ENCODE measurements at regions not wholly inside any gene's neighbourhood (a gene's known extent, or its start where the extent isn't known, plus 50 kb on each side); places are given as distances from the start of the nearest gene placed in this dataset.
"Not testable (repeated sequence)": the region's sequence is repeated elsewhere in the genome, so short reads cannot be mapped to it uniquely, and the experiment has no call there.

- Mint-ChIP-seq H3K9me3 (no peaks in the 10 kb centered on the region), H3K27ac (no peak overlapping the region), H3K4me1 (ENCODE audit: low read depth) (no peaks in the 10 kb centered on the region), H3K4me3 (no peak overlapping the region), H3K27me3 (no peaks in the 10 kb centered on the region), H3K36me3 (ENCODE audit: low read depth) (no peaks in the 10 kb centered on the region)
- DNase-seq (no peak), ATAC-seq (ENCODE audit: poor library complexity) (no peak)
- no peaks in the 10 kb centered on the region for H3K4me1 ChIP-seq (ENCODE audit: insufficient read depth, low read length)
- no peaks in the 10 kb centered on the region for H3K36me3 ChIP-seq (ENCODE audit: insufficient read depth, low read length)
- H3K4me3 ChIP-seq (ENCODE audit: low read length): no peak overlapping the region
- ChIA-PET POLR2A (no interaction called here), CTCF (no interaction called here)
- intact Hi-C loops (cut with DNase I, micrococcal nuclease): no loop called here
- H3K27ac ChIP-seq (ENCODE audit: low read depth in 1 of 2, low read length in 2 of 2): no peak overlapping the region
- H3K27me3 ChIP-seq (ENCODE audit: control insufficient read depth in 1 of 2, insufficient read depth in 2 of 2, low read length in 2 of 2): no peaks in the 10 kb centered on the region
- TF ChIP-seq CTCF (IDR thresholded peaks at IDR 0.05): no peak
- H3K9me3 ChIP-seq (ENCODE audit: control insufficient read depth in 1 of 2, insufficient read depth in 1 of 2, low read length in 2 of 2): no peaks in the 10 kb centered on the region
These were observed 1155.8 kb downstream of the TUSC7 start for GRCh38 chr3:117865338-117865737.

GRCh38 chr3:117868766-117869165 lies 1159.2 kb downstream of the TUSC7 start:
- ChIA-PET CTCF (no interaction called here), POLR2A (no interaction called here)
- intact Hi-C loops (cut with DNase I, micrococcal nuclease): no loop called here
- DNase-seq: no peak
- TF ChIP-seq CTCF (IDR thresholded peaks at IDR 0.05): no peak
- Mint-ChIP-seq H3K4me3 (no peak overlapping the region), H3K36me3 (ENCODE audit: low read depth) (no peaks in the 10 kb centered on the region), H3K27ac (no peak overlapping the region), H3K27me3 (no peaks in the 10 kb centered on the region), H3K4me1 (ENCODE audit: low read depth) (no peaks in the 10 kb centered on the region), H3K9me3 (no peaks in the 10 kb centered on the region)
- no peak for ATAC-seq (ENCODE audit: poor library complexity)
- Histone ChIP-seq H3K27me3 (ENCODE audit: control insufficient read depth in 1 of 2, insufficient read depth in 2 of 2, low read length in 2 of 2) (no peaks in the 10 kb centered on the region), H3K27ac (ENCODE audit: low read depth in 1 of 2, low read length in 2 of 2) (no peak overlapping the region), H3K9me3 (ENCODE audit: control insufficient read depth in 1 of 2, insufficient read depth in 1 of 2, low read length in 2 of 2) (peaks cover 0 to 3% of the 10 kb centered on the region in 2 experiments), H3K4me1 (ENCODE audit: insufficient read depth, low read length) (no peaks in the 10 kb centered on the region), H3K4me3 (ENCODE audit: low read length) (no peak overlapping the region), H3K36me3 (ENCODE audit: insufficient read depth, low read length) (no peaks in the 10 kb centered on the region)

- H3K4me1 ChIP-seq (ENCODE audit: insufficient read depth, low read length): no peaks in the 10 kb centered on the region
- DNase-seq (no peak), ATAC-seq (ENCODE audit: poor library complexity) (no peak)
- Mint-ChIP-seq H3K27ac (no peak overlapping the region), H3K9me3 (peaks cover 3% of the 10 kb centered on the region), H3K4me3 (no peak overlapping the region), H3K36me3 (ENCODE audit: low read depth) (no peaks in the 10 kb centered on the region), H3K27me3 (no peaks in the 10 kb centered on the region), H3K4me1 (ENCODE audit: low read depth) (no peaks in the 10 kb centered on the region)
- H3K27ac ChIP-seq (ENCODE audit: low read depth in 1 of 2, low read length in 2 of 2): no peak overlapping the region
- CTCF ChIA-PET: no interaction called here
- H3K27me3 ChIP-seq (ENCODE audit: control insufficient read depth in 1 of 2, insufficient read depth in 2 of 2, low read length in 2 of 2): no peaks in the 10 kb centered on the region
- H3K9me3 ChIP-seq (ENCODE audit: control insufficient read depth in 1 of 2, insufficient read depth in 1 of 2, low read length in 2 of 2): peaks cover 0 to 3% of the 10 kb centered on the region in 2 experiments
- TF ChIP-seq CTCF (IDR thresholded peaks at IDR 0.05): no peak
- POLR2A ChIA-PET: no interaction called here
- no peak overlapping the region for H3K4me3 ChIP-seq (ENCODE audit: low read length)
- H3K36me3 ChIP-seq (ENCODE audit: insufficient read depth, low read length): no peaks in the 10 kb centered on the region
- intact Hi-C loops (cut with DNase I, micrococcal nuclease): no loop called here
These were observed 1162.4 kb downstream of the TUSC7 start for GRCh38 chr3:117871934-117872333.

GRCh38 chr3:117872594-117873248 lies 1161.9 kb downstream of the IGSF11 start:
- not testable (repeated sequence) for H3K27me3 Mint-ChIP-seq; ATAC-seq (ENCODE audit: poor library complexity)

More at GRCh38 chr3:117872594-117873248, 1161.9 kb downstream of the IGSF11 start:
- H3K4me1 Mint-ChIP-seq (ENCODE audit: low read depth); H3K9me3 Mint-ChIP-seq; H3K4me1 ChIP-seq (ENCODE audit: insufficient read depth, low read length); H3K4me3 ChIP-seq (ENCODE audit: low read length); DNase-seq; H3K9me3 ChIP-seq (ENCODE audit: control insufficient read depth in 1 of 2, insufficient read depth in 1 of 2, low read length in 2 of 2); H3K36me3 Mint-ChIP-seq (ENCODE audit: low read depth); H3K27me3 ChIP-seq (ENCODE audit: control insufficient read depth in 1 of 2, insufficient read depth in 2 of 2, low read length in 2 of 2); H3K27ac Mint-ChIP-seq; H3K4me3 Mint-ChIP-seq; CTCF ChIA-PET; H3K27ac ChIP-seq (ENCODE audit: low read depth in 1 of 2, low read length in 2 of 2); POLR2A ChIA-PET; intact Hi-C loops (cut with DNase I, micrococcal nuclease); H3K36me3 ChIP-seq (ENCODE audit: insufficient read depth, low read length): not testable (repeated sequence)

All from CD4-positive, alpha-beta T cell (primary cell).